ENCODE measurements at regions not wholly inside any gene's neighbourhood (a gene's known extent, or its start where the extent isn't known, plus 50 kb on each side); places are given as distances from the start of the nearest gene placed in this dataset.

DNA sequence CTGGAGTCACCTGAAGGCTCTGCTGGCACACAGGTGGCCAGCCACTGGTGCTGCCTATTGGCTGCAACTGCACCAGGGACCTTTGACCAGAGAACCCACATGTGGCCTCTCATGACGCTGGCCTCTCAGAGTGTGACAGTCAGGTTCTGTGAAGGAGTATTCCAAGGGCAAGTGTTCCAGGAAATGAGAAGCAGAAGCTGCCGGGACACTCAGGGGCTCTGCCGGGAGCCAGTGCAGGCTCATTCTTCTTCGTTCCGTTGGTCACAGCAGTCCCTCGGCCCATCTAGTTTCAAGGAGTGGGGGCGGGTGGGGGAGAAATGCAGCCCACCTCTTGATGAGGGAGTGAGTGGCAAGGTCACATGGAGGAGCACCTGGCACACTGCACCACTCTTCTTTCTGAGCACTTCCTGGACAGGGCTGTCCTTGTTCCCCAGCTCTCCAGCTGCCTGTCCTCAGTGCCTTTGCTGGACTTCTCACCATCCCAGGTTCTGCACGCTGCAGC lies 237.5 kb downstream of the GADD45G start:
- ATAC-seq (ENCODE audit: low FRiP score in 2 of 2) (peak in 1 of 2 donors; percentile 8), DNase-seq (peak in 1 of 2 donors; percentile 73)
- peaks cover 19 to 61% (median 30%) of the 10 kb centered on the region in 4 donors for H3K4me1 ChIP-seq
- H3K4me3 ChIP-seq = no peak overlapping the region
- no peaks in the 10 kb centered on the region for H3K36me3 ChIP-seq
- no peaks in the 10 kb centered on the region for H3K9me3 ChIP-seq
- H3K27me3 ChIP-seq = no peaks in the 10 kb centered on the region
- H3K27ac ChIP-seq = peak overlapping the region in 2 of 4 donors; percentile 30 to 77
- TF ChIP-seq EP300 (IDR thresholded peaks at IDR 0.05) (peak in 3 of 4 donors; percentile 34 to 63 (median 54)), POLR2A (IDR thresholded peaks at IDR 0.05) (peak in 1 of 4 donors; percentile 47), POLR2AphosphoS5 (IDR thresholded peaks at IDR 0.05) (no peak)
- TF ChIP-seq, protein P1, sequence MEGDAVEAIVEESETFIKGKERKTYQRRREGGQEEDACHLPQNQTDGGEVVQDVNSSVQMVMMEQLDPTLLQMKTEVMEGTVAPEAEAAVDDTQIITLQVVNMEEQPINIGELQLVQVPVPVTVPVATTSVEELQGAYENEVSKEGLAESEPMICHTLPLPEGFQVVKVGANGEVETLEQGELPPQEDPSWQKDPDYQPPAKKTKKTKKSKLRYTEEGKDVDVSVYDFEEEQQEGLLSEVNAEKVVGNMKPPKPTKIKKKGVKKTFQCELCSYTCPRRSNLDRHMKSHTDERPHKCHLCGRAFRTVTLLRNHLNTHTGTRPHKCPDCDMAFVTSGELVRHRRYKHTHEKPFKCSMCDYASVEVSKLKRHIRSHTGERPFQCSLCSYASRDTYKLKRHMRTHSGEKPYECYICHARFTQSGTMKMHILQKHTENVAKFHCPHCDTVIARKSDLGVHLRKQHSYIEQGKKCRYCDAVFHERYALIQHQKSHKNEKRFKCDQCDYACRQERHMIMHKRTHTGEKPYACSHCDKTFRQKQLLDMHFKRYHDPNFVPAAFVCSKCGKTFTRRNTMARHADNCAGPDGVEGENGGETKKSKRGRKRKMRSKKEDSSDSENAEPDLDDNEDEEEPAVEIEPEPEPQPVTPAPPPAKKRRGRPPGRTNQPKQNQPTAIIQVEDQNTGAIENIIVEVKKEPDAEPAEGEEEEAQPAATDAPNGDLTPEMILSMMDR (IDR thresholded peaks at IDR 0.05) = no peak
- 51 to 75% methylated on average over 8 of the region's 8 CpGs for WGBS, 2 donors

DNA sequence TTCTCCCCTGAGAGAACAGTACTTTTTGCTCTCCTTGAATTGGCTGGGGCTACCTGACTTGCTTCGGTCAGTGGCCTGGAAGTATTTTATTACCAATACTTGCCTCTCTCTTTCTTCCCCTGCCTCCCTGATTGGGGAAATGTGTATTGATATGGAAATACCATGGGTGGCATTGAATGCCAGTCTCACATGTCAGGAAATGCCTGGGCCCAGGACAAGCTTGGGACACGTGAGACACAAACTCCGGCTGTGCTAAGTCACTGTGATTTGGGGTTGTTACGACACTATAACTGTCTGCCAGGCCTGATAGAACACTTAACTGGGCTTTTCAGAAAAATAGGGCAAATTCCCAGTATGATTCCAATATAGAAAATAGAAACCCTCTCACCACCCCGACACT lies 238.3 kb downstream of the GADD45G start:
- Histone ChIP-seq H3K36me3 (no peaks in the 10 kb centered on the region), H3K4me1 (peaks cover 19 to 61% (median 30%) of the 10 kb centered on the region in 4 donors), H3K9me3 (no peaks in the 10 kb centered on the region), H3K27ac (peak overlapping the region; percentile 46 to 77 (median 68)), H3K27me3 (no peaks in the 10 kb centered on the region), H3K4me3 (no peak overlapping the region)
- TF ChIP-seq POLR2AphosphoS5 (IDR thresholded peaks at IDR 0.05) = no peak
- TF ChIP-seq, protein P1 (IDR thresholded peaks at IDR 0.05) = no peak
- no peak for TF ChIP-seq EP300 (IDR thresholded peaks at IDR 0.05)
- TF ChIP-seq POLR2A (IDR thresholded peaks at IDR 0.05) = no peak
- DNase-seq (no peak), ATAC-seq (ENCODE audit: low FRiP score in 2 of 2) (no peak)
- WGBS, 2 donors = 77 to 86% methylated on average over 5 of the region's 5 CpGs

DNA sequence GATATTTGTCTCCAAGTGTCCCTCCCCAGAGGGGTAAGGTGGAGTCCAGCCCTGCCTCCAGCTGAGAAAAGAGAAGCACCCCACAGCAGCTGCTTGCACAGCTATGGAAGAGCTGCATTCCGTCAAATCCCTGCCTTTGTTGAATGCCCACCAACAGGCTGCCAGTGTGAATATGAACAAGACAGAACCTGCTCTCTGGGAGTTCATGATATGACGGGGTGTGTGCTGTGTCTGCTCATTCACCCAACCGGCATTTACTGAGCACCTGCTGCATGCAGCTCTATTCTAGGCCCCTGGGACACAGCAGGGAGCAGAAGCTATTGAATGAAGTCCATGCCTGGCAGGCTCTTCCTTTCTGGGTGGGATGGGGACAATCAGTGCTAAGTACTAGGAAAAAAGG lies 238.8 kb downstream of the GADD45G start:
- no peak overlapping the region for H3K4me3 ChIP-seq
- TF ChIP-seq POLR2A (IDR thresholded peaks at IDR 0.05) = no peak
- TF ChIP-seq, protein P1 (IDR thresholded peaks at IDR 0.05) = no peak
- no peak for TF ChIP-seq POLR2AphosphoS5 (IDR thresholded peaks at IDR 0.05)
- TF ChIP-seq EP300 (IDR thresholded peaks at IDR 0.05) = no peak
- no peaks in the 10 kb centered on the region for H3K9me3 ChIP-seq
- H3K27ac ChIP-seq = peak overlapping the region; percentile 46 to 77 (median 68)
- H3K27me3 ChIP-seq = no peaks in the 10 kb centered on the region
- H3K4me1 ChIP-seq = peaks cover 19 to 61% (median 30%) of the 10 kb centered on the region in 4 donors
- DNase-seq (no peak), ATAC-seq (ENCODE audit: low FRiP score in 2 of 2) (no peak)
- 85 to 96% methylated on average over 3 of the region's 3 CpGs for WGBS, 2 donors
- no peaks in the 10 kb centered on the region for H3K36me3 ChIP-seq

DNA sequence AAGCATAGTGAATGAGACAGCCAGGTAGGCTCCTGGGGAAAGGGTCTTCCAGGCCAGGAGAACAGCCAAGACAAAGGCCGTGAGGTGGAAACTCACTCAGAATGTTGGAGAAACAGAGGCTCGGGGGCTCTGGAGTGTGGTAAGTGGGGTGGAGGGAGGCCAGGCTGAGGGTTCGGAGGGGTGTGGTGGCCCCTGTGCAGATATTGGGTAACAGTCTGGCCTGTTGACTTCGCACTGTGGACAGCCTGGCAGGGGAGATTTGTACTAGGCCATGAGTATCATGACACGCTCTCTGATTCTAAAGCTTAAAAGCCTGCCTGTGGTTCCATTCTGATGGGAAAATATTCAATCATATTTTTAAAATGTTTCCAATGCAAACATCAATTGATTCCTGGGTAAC lies 239.3 kb downstream of the GADD45G start:
- DNase-seq (peak in 1 of 2 donors; percentile 59), ATAC-seq (ENCODE audit: low FRiP score in 2 of 2) (no peak)
- peak overlapping the region; percentile 40 to 77 (median 68) for H3K27ac ChIP-seq
- 78 to 87% methylated on average over 5 of the region's 5 CpGs for WGBS, 2 donors
- no peak for TF ChIP-seq EP300 (IDR thresholded peaks at IDR 0.05)
- TF ChIP-seq, protein P1 (IDR thresholded peaks at IDR 0.05) = no peak
- TF ChIP-seq POLR2A (IDR thresholded peaks at IDR 0.05) = no peak
- no peak for TF ChIP-seq POLR2AphosphoS5 (IDR thresholded peaks at IDR 0.05)
- H3K9me3 ChIP-seq = no peaks in the 10 kb centered on the region
- H3K27me3 ChIP-seq = no peaks in the 10 kb centered on the region
- H3K36me3 ChIP-seq = no peaks in the 10 kb centered on the region
- peaks cover 19 to 56% (median 28%) of the 10 kb centered on the region in 4 donors for H3K4me1 ChIP-seq
- no peak overlapping the region for H3K4me3 ChIP-seq

DNA sequence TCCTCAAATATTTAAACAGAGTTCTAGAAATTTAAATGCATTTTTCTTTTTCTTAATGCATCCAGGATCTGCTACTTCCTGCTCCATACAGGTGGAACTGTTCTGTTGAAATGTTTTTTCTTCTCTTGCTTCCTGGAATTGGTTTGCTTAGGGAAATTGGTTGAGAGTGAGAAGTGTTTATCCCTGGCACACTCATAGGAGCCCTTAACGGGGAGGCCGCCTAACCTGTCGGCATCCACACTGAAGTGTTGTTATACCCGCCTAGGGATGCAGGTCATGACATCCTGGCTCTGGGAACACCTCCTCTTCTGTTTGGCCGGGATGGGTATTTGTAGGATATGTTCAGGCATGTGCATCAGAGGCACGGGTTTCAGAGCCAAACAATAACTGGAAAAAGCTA lies 239.7 kb downstream of the GADD45G start:
- 58 to 64% methylated on average over 6 of the region's 6 CpGs for WGBS, 2 donors
- ATAC-seq (ENCODE audit: low FRiP score in 2 of 2) = peak; percentile 35 to 77

More for the DNA sequence above, 239.7 kb downstream of the GADD45G start:
- TF ChIP-seq EP300 (IDR thresholded peaks at IDR 0.05) = peak in 1 of 4 donors; percentile 90
- TF ChIP-seq, protein P1 (IDR thresholded peaks at IDR 0.05) = no peak
- TF ChIP-seq POLR2A (IDR thresholded peaks at IDR 0.05) = no peak
- peak in 1 of 2 donors; percentile 48 for TF ChIP-seq POLR2AphosphoS5 (IDR thresholded peaks at IDR 0.05)
- no peaks in the 10 kb centered on the region for H3K36me3 ChIP-seq
- H3K9me3 ChIP-seq = no peaks in the 10 kb centered on the region
- H3K4me3 ChIP-seq = no peak overlapping the region
- H3K27ac ChIP-seq = peak overlapping the region in 2 of 4 donors; percentile 68 to 77
- H3K4me1 ChIP-seq = peaks cover 15 to 52% (median 24%) of the 10 kb centered on the region in 4 donors
- no peaks in the 10 kb centered on the region for H3K27me3 ChIP-seq
- DNase-seq = peak in 1 of 2 donors; percentile 81

All from upper lobe of left lung (tissue), 6 donors.